HepG2 (cell line): ENCODE measurements at regions not wholly inside any gene's neighbourhood (a gene's known extent, or its start where the extent isn't known, plus 50 kb on each side); places are given as distances from the start of the nearest gene placed in this dataset.

Experiments used
- ATAC-seq: fragments of 200-7000 bp; cut with Tn5 transposase; 3 replicates; pipeline ENCODE4 v1.9.1; 2020; ENCODE audit warnings: mild to moderate bottlenecking, moderate library complexity
- BruUV-seq: library from RNA; stranded (reverse); fragments of 400-500 nt; replicated peaks from 2 replicates; lab custom pipeline; 2021; lab: Mats Ljungman, UMichigan
- CTCF ChIA-PET: fragments of 300-600 bp; formaldehyde crosslinking; extraction: SDS; loops from one replicate; lab custom pipeline; 2021; ENCODE audit warnings: low total read pairs, inconsistent platforms, low intra/inter-chr PET ratio; lab: Yijun Ruan, JAX
- POLR2A ChIA-PET: fragments of 350-600 bp; sonication (Branson Sonifier 250); formaldehyde crosslinking; loops from one replicate; lab custom pipeline; 2020; ENCODE audit warnings: antibody characterized with exemption, inconsistent platforms; lab: Yijun Ruan, JAX
- DNase-seq: peaks from one replicate; pipeline ENCODE4 v3.0.0-alpha.2; 2015; ENCODE audit warnings: low spot score
- FAIRE-seq: peaks from 3 replicates; lab custom pipeline; 2011; peaks lifted over from hg19 to GRCh38; lab: Jason Lieb, UNC
- H2AFZ ChIP-seq: one replicate; pipeline ENCODE4 v1.6.1; 2011; ENCODE audit warnings: low read length, inconsistent platforms
- H3K27ac ChIP-seq: fragments of 300-600 bp; 3 replicates; pipeline ENCODE4 v1.8.0; 2011; ENCODE audit warnings: mixed run types, mild to moderate bottlenecking, mixed read lengths, low read length, inconsistent platforms; ENCODE audit not compliant: insufficient read depth; ENCODE audit errors: extremely low read length
- H3K27me3 ChIP-seq, 2 experiments: fragments of 200-600 bp in 1 of 2; 2 replicates in 1 of 2; 3 replicates in 1 of 2; pipeline versions ENCODE4 v1.6.0 to v1.8.0; 2011; ENCODE audit warnings: low read length in 2 of 2, mild to moderate bottlenecking in 2 of 2, moderate library complexity in 2 of 2, inconsistent platforms in 1 of 2; ENCODE audit not compliant: insufficient read depth in 2 of 2, control insufficient read depth in 1 of 2
- H3K36me3 ChIP-seq, 2 experiments: fragments of 200-600 bp in 1 of 2; replicated peaks in 1 of 2; 2 replicates in 1 of 2; 3 replicates in 1 of 2; pipeline versions ENCODE4 v1.5.1 to v1.8.0; 2011; ENCODE audit warnings: low read length in 2 of 2, inconsistent platforms in 1 of 2; ENCODE audit not compliant: insufficient read depth in 2 of 2, control insufficient read depth in 1 of 2
- H3K4me1 ChIP-seq: 2 replicates; pipeline ENCODE4 v1.5.1; 2012; ENCODE audit warnings: low read length, inconsistent platforms; ENCODE audit not compliant: insufficient read depth
- H3K4me2 ChIP-seq: 2 replicates; pipeline ENCODE4 v1.6.0; 2011; ENCODE audit warnings: low read depth, low read length, inconsistent platforms
- H3K4me3 ChIP-seq, 3 experiments: fragments of 200-600 bp in 1 of 3; sonication (generic), shearing (Covaris generic) in 1 of 3; replicated peaks in 1 of 3; 2 replicates each; pipeline ENCODE4 v1.5.1; 2011 to 2016; ENCODE audit warnings: low read length in 3 of 3, inconsistent platforms in 2 of 3, low read depth in 2 of 3, mild to moderate bottlenecking in 2 of 3, control low read depth in 1 of 3, mixed read lengths in 1 of 3; ENCODE audit not compliant: insufficient read depth in 1 of 3
- H3K79me2 ChIP-seq: one replicate; pipeline ENCODE4 v1.6.1; 2011; ENCODE audit warnings: low read length, inconsistent platforms; ENCODE audit not compliant: insufficient read depth
- H3K9ac ChIP-seq: 2 replicates; pipeline ENCODE4 v1.6.0; 2011; ENCODE audit warnings: mild to moderate bottlenecking, low read depth, low read length, inconsistent platforms; ENCODE audit not compliant: insufficient read depth
- H3K9me3 ChIP-seq: 2 replicates; pipeline ENCODE4 v1.5.1; 2012; ENCODE audit warnings: mild to moderate bottlenecking, low read length
- H4K20me1 ChIP-seq: 2 replicates; pipeline ENCODE4 v1.6.0; 2011; ENCODE audit warnings: inconsistent platforms, mild to moderate bottlenecking, low read length, moderate library complexity; ENCODE audit not compliant: insufficient read depth
- ETS1 ChIP-seq: sonication (generic); formaldehyde crosslinking; IDR thresholded peaks from 2 replicates; pipeline ENCODE4 v1.4.0; 2020; ENCODE audit warnings: missing genetic modification reagents
- HNF1B ChIP-seq: sonication (generic); formaldehyde crosslinking; IDR thresholded peaks from 2 replicates; pipeline ENCODE4 v1.5.1; 2020; ENCODE audit warnings: mild to moderate bottlenecking, moderate library complexity, missing genetic modification reagents
- MAFK ChIP-seq, 2 experiments: IDR thresholded peaks in 1 of 2; conservative IDR thresholded peaks in 1 of 2; 2 replicates each; pipeline ENCODE4 v1.6.1; 2011; ENCODE audit warnings: improper control_type of control experiment in 2 of 2, low read length in 2 of 2
- MLXIP ChIP-seq: sonication (generic); formaldehyde crosslinking; IDR thresholded peaks from 2 replicates; pipeline ENCODE4 v1.9.0; 2021; ENCODE audit warnings: missing genetic modification reagents, borderline replicate concordance
- NFATC3 ChIP-seq: sonication (generic); formaldehyde crosslinking; IDR thresholded peaks from 2 replicates; pipeline ENCODE4 v1.5.1; 2020; ENCODE audit warnings: mild to moderate bottlenecking, missing genetic modification reagents
- NR2F2 ChIP-seq: IDR thresholded peaks from 2 replicates; pipeline ENCODE4 v1.6.1; 2012; ENCODE audit warnings: low read depth, inconsistent platforms, borderline replicate concordance
- WIZ ChIP-seq: sonication (generic); formaldehyde crosslinking; IDR thresholded peaks from 2 replicates; pipeline ENCODE4 v1.5.1; 2020; ENCODE audit warnings: mild to moderate bottlenecking, missing genetic modification reagents
- ZHX1 ChIP-seq: sonication (generic); formaldehyde crosslinking; IDR thresholded peaks from 2 replicates; pipeline ENCODE4 v1.8.1; 2022; ENCODE audit warnings: low read depth, mild to moderate bottlenecking, missing genetic modification reagents
- ZNF543 ChIP-seq: sonication (generic); formaldehyde crosslinking; IDR thresholded peaks from 2 replicates; pipeline ENCODE4 v1.4.0; 2020; ENCODE audit warnings: mild to moderate bottlenecking, missing genetic modification reagents
- WGBS: methylation state at CpG from one replicate; pipeline ENCODE4 v1.1.6; 2017; ENCODE audit warnings: low lambda C conversion rate; 5-methylcytosine and 5-hydroxymethylcytosine counted together
- in situ Hi-C: cut with HindIII; loops from 2 replicates; pipeline ENCODE4 v1.10.0; 2017; ENCODE audit warnings: low pct_unique_long_range_greater_than_20kb; ENCODE audit not compliant: extremely low pct_ligation_motif_present
- intact Hi-C: fragments of 100-400 bp; cut with micrococcal nuclease; formaldehyde crosslinking; loops from one replicate; pipeline ENCODE4 v1.10.0; 2022; ENCODE audit not compliant: unreplicated experiment

GRCh38 chr2:235220331-235220730 lies 268.5 kb downstream of the SH3BP4 start:
- peaks cover 0 to 22% of the 10 kb centered on the region in 2 experiments; a peak in 3 of 5 replicates for H3K27me3 ChIP-seq
- intact Hi-C loops: no loop called here
- ChIA-PET POLR2A (no interaction called here), CTCF (no interaction called here)
- no peaks in the 10 kb centered on the region for H3K36me3 ChIP-seq
- in situ Hi-C loops: no loop called here
- no peaks in the 10 kb centered on the region for H3K9me3 ChIP-seq
- TF ChIP-seq ZHX1 (no peak), HNF1B (CRISPR knock-in tag) (no peak), WIZ (CRISPR knock-in tag) (no peak), ETS1 (CRISPR knock-in tag) (no peak), MAFK (conservative IDR thresholded peaks at IDR 0.05 in 1 of 2, IDR thresholded peaks at IDR 0.05 in 1 of 2; ENCODE audit: low read length in 2 of 2) (no peak), NFATC3 (CRISPR knock-in tag) (no peak), NR2F2 (no peak), MLXIP (CRISPR knock-in tag) (no peak), ZNF543 (CRISPR knock-in tag) (no peak)
- H3K4me2 ChIP-seq: no peak overlapping the region
- no peak for DNase-seq
- no peak for FAIRE-seq
- ATAC-seq: no peak; the same call in 2 of the 3 replicates
- no peaks in the 10 kb centered on the region for H3K4me1 ChIP-seq
- BruUV-seq: no TSS peak
- H4K20me1 ChIP-seq: no peaks in the 10 kb centered on the region
- H3K9ac ChIP-seq: no peak overlapping the region
- 28% methylated on average over 5 of the region's 6 CpGs for WGBS
- H3K79me2 ChIP-seq: no peaks in the 10 kb centered on the region
- H2AFZ ChIP-seq: no peak overlapping the region
- H3K27ac ChIP-seq: no peak overlapping the region
- H3K4me3 ChIP-seq: no peak overlapping the region
